CD4-positive, alpha-beta T cell (primary cell): ENCODE measurements at regions not wholly inside any gene's neighbourhood (a gene's known extent, or its start where the extent isn't known, plus 50 kb on each side); places are given as distances from the start of the nearest gene placed in this dataset.

Experiments
- ATAC-seq: fragments of 200-7000 bp; cut with Tn5 transposase; one replicate; pipeline ENCODE4 v1.10.0; 2022; ENCODE audit warnings: mild to moderate bottlenecking; ENCODE audit not compliant: poor library complexity
- CTCF ChIA-PET: fragments of 350-600 bp; sonication (Branson Sonifier 250); formaldehyde crosslinking; loops from one replicate; lab custom pipeline; 2021; ENCODE audit warnings: antibody characterized with exemption, inconsistent platforms; lab: Charles Lee
- POLR2A ChIA-PET: fragments of 350-600 bp; sonication (Branson Sonifier 250); formaldehyde crosslinking; loops from one replicate; lab custom pipeline; 2021; ENCODE audit warnings: antibody characterized with exemption, inconsistent platforms; lab: Charles Lee
- DNase-seq, 14 experiments: peaks; one replicate each; pipeline ENCODE4 v3.0.0-alpha.2; 2013 to 2020; ENCODE audit warnings: mixed read lengths in 2 of 14
- H3K27ac ChIP-seq, 2 donors: one replicate each; pipeline versions ENCODE4 v1.5.1 to v1.7.0; 2013; ENCODE audit warnings: low read length in 2 of 2, low read depth in 1 of 2, mild to moderate bottlenecking in 1 of 2
- H3K27me3 ChIP-seq, 2 experiments: 1 replicate in 1 of 2; 2 replicates in 1 of 2; pipeline versions ENCODE4 v1.6.1 to v1.7.0; 2013; ENCODE audit warnings: low read length in 2 of 2, control low read depth in 1 of 2, mild to moderate bottlenecking in 1 of 2, moderate library complexity in 1 of 2; ENCODE audit not compliant: insufficient read depth in 2 of 2, control insufficient read depth in 1 of 2
- H3K36me3 ChIP-seq: one replicate; pipeline ENCODE4 v1.6.1; 2013; ENCODE audit warnings: low read length, control low read depth; ENCODE audit not compliant: insufficient read depth
- H3K4me1 ChIP-seq: one replicate; pipeline ENCODE4 v1.6.1; 2013; ENCODE audit warnings: low read length, control low read depth; ENCODE audit not compliant: insufficient read depth
- H3K4me3 ChIP-seq: one replicate; pipeline ENCODE4 v1.5.1; 2013; ENCODE audit warnings: mild to moderate bottlenecking, low read length, moderate library complexity
- H3K9me3 ChIP-seq, 2 experiments: 1 replicate in 1 of 2; 2 replicates in 1 of 2; pipeline versions ENCODE4 v1.6.1 to v1.7.0; 2013; ENCODE audit warnings: low read length in 2 of 2, mild to moderate bottlenecking in 2 of 2, control low read depth in 1 of 2, moderate library complexity in 1 of 2; ENCODE audit not compliant: control insufficient read depth in 1 of 2, insufficient read depth in 1 of 2
- H3K27ac Mint-ChIP-seq: one replicate; pipeline ENCODE4 v1.8.0; 2020; ENCODE audit warnings: mixed read lengths
- H3K27me3 Mint-ChIP-seq: one replicate; pipeline ENCODE4 v1.8.0; 2021; ENCODE audit warnings: mixed read lengths
- H3K36me3 Mint-ChIP-seq: one replicate; pipeline ENCODE4 v1.8.0; 2021; ENCODE audit warnings: low read depth, mixed read lengths
- H3K4me1 Mint-ChIP-seq: one replicate; pipeline ENCODE4 v1.8.0; 2021; ENCODE audit warnings: low read depth, mixed read lengths
- H3K4me3 Mint-ChIP-seq: one replicate; pipeline ENCODE4 v1.8.0; 2020; ENCODE audit warnings: mild to moderate bottlenecking, mixed read lengths
- H3K9me3 Mint-ChIP-seq: one replicate; pipeline ENCODE4 v1.8.0; 2020; ENCODE audit warnings: mixed read lengths
- CTCF ChIP-seq: fragments of 200-600 bp; IDR thresholded peaks from one replicate; pipeline ENCODE4 v1.8.0; 2022; ENCODE audit warnings: antibody characterized with exemption, mild to moderate bottlenecking
- intact Hi-C, 2 experiments: fragments of 100-400 bp; cut with DNase I in 1 of 2; cut with micrococcal nuclease in 1 of 2; formaldehyde crosslinking; loops; one replicate each; pipeline versions ENCODE4 v1.15.1 to v1.9.0; 2023 to 2025; cut with DNase I, micrococcal nuclease

GRCh38 chr17:55926276-55926990, 175.6 kb downstream of the PCTP start:
- no peaks in the 10 kb centered on the region for H3K4me1 ChIP-seq
- Mint-ChIP-seq H3K9me3 (peaks cover 4% of the 10 kb centered on the region), H3K4me3 (no peak overlapping the region), H3K4me1 (peaks cover 17% of the 10 kb centered on the region), H3K27me3 (no peaks in the 10 kb centered on the region), H3K36me3 (no peaks in the 10 kb centered on the region), H3K27ac (peak overlapping the region; percentile 70)
- no peak for TF ChIP-seq CTCF
- no peaks in the 10 kb centered on the region for H3K36me3 ChIP-seq
- CTCF ChIA-PET = no interaction called here
- ATAC-seq = peak; percentile 63
- H3K9me3 ChIP-seq = no peaks in the 10 kb centered on the region
- peak in 2 of 14 experiments; percentile 7 to 8 for DNase-seq
- POLR2A ChIA-PET = interaction anchor here (1.7 kb wide), 1 partner anchor 31 kb away, joined by 5 read pairs; no protein-coding TSS in a partner anchor
- H3K4me3 ChIP-seq = no peak overlapping the region
- H3K27me3 ChIP-seq = no peaks in the 10 kb centered on the region
- H3K27ac ChIP-seq = no peak overlapping the region
- intact Hi-C loops = loop anchor here in 1 of 2 experiments (5.0 kb wide), 1 partner anchor 41 kb away; no protein-coding TSS in a partner anchor

- Histone ChIP-seq H3K9me3 (no peaks in the 10 kb centered on the region), H3K4me3 (no peak overlapping the region), H3K4me1 (no peaks in the 10 kb centered on the region), H3K27ac (no peak overlapping the region), H3K27me3 (no peaks in the 10 kb centered on the region), H3K36me3 (no peaks in the 10 kb centered on the region)
- CTCF ChIA-PET = no interaction called here
- intact Hi-C loops = no loop called here
- POLR2A ChIA-PET = no interaction called here
- H3K4me1 Mint-ChIP-seq = peaks cover 17% of the 10 kb centered on the region
- H3K9me3 Mint-ChIP-seq = peaks cover 3% of the 10 kb centered on the region
- TF ChIP-seq CTCF = no peak
- no peaks in the 10 kb centered on the region for H3K36me3 Mint-ChIP-seq
- no peak overlapping the region for H3K27ac Mint-ChIP-seq
- H3K27me3 Mint-ChIP-seq = no peaks in the 10 kb centered on the region
- no peak for DNase-seq
- no peak overlapping the region for H3K4me3 Mint-ChIP-seq
- ATAC-seq = no peak
Observed at GRCh38 chr17:55930291-55930809, 179.5 kb downstream of the PCTP start.

GRCh38 chr17:55931446-55931845, 180.6 kb downstream of the PCTP start:
- H3K36me3 Mint-ChIP-seq = no peaks in the 10 kb centered on the region
- no peaks in the 10 kb centered on the region for H3K27me3 Mint-ChIP-seq
- Histone ChIP-seq H3K4me1 (no peaks in the 10 kb centered on the region), H3K27ac (no peak overlapping the region), H3K9me3 (no peaks in the 10 kb centered on the region), H3K4me3 (no peak overlapping the region), H3K36me3 (no peaks in the 10 kb centered on the region), H3K27me3 (no peaks in the 10 kb centered on the region)
- DNase-seq = no peak
- H3K9me3 Mint-ChIP-seq = peaks cover 2% of the 10 kb centered on the region
- H3K4me1 Mint-ChIP-seq = peaks cover 10% of the 10 kb centered on the region
- H3K27ac Mint-ChIP-seq = no peak overlapping the region
- no peak for ATAC-seq
- no peak for TF ChIP-seq CTCF
- CTCF ChIA-PET = no interaction called here
- intact Hi-C loops = no loop called here
- POLR2A ChIA-PET = no interaction called here
- no peak overlapping the region for H3K4me3 Mint-ChIP-seq
